ENCODE measurements at regions not wholly inside any gene's neighbourhood (a gene's known extent, or its start where the extent isn't known, plus 50 kb on each side); places are given as distances from the start of the nearest gene placed in this dataset.
"Not testable (repeated sequence)": the region's sequence is repeated elsewhere in the genome, so short reads cannot be mapped to it uniquely, and the experiment has no call there.

DNA sequence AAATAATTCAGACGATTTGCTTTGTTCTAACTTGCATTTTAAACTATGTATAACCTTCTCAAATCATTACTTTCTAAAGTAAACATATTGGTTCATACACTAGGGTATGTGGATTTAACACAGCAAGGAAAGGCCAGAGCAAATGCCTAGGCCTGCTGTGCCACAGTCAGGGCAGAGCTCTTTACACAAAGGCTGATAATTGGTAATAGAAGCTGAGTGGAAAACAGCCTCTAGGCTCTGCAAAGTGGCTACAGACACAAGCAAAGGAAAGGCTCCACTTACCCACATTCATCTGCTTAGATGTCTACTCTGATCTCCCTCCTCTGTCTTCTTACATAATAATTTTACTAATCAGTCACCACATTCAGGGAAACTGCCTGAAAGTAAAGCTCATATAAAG, 382.9 kb downstream of the OLFM4 start:
- no peak for DNase-seq

GRCh38 chr13:53415135-53415534, 386.5 kb downstream of the OLFM4 start:
- DNase-seq, result no peak

DNA sequence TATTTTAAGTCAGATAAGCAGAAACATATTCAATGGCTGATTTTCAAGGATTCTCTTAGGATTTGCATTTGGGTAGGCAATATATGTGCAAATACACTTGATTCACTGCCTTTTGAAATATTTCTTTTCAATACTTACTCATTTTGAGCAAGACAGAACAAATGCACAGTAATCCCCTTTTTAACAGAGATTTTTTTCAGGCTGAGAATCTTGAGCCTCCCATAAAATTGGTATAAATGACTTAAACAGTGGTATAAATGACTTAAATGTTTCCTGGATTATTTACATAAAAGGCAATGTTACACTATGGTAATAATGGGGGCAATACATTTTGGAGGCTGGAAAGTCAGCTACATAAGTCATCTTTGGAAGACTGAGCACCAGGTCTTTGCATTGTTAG, 389.0 kb downstream of the OLFM4 start:
- no peak for DNase-seq

GRCh38 chr13:53422415-53422814, 393.8 kb downstream of the OLFM4 start:
- no peak for DNase-seq

DNA sequence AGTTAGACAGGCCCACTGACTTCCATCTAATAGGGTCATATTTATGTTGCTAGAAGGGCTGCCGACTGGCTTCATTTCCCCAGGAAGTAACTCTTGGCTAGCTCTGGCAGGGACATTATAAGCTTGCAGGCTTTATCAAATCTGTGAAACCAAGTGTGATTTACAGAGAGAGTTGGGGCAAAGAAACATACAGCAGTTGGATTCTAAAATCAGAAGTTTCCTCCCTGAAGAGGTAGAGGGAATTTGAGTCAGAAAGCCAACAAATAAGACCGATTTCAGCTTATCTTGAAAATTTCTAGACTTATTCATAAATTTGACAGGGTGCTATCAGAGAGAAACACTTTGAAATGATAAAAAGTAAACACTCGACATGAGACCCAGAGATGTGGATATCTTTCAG, 407.8 kb downstream of the OLFM4 start:
- DNase-seq, result no peak

GRCh38 chr13:53439439-53440225, 411.0 kb downstream of the OLFM4 start:
- no peak for DNase-seq

- DNase-seq, result no peak
These were observed 414.4 kb downstream of the OLFM4 start for GRCh38 chr13:53442979-53443378.

GRCh38 chr13:53445686-53446085, 417.1 kb downstream of the OLFM4 start:
- DNase-seq, result no peak

DNA sequence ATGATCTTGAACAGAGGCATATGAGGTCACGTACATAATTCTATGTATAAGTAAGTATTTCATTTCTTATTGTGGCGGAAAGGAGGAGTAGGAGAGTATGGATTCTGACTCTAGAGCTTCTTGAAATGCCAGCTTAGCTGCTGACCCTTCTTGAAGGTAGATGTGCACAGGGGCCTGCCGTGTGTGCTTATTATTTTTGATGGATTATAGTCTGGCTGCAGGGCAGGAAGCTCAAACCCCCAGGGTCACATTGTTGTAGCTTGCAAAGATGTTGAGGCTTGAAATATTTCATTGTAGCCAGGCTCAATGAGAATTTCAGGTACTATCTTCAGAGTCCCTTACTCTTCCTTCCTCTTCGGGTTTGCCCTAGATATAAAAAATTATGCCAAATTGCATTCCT, 418.8 kb downstream of the OLFM4 start:
- DNase-seq, result no peak

- DNase-seq, result no peak
These were observed 419.2 kb downstream of the OLFM4 start for GRCh38 chr13:53447863-53448262.

- not testable (repeated sequence) for DNase-seq
These were observed 423.7 kb downstream of the OLFM4 start for GRCh38 chr13:53452263-53452808.

DNA sequence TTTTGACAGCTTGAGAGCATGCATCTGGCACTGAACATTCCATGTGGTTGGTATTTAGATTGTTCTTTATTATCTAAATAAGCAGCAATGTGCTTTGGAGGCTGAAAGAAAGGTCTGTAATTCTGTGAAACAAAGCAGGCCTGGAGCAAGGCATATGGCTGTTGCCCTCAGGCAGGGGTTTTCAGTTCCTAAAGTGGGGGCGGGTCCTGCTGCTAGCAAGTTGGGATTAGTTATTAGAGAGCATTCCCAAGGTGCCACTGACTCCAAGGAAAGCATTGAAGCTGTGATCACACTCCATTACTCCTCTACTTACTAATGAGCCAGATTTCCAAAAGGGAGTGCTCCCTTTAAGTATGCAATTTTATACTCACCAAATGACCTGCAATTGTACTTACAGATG, 432.2 kb downstream of the OLFM4 start:
- no peak for DNase-seq

- DNase-seq, result no peak
These were observed 434.5 kb downstream of the OLFM4 start for GRCh38 chr13:53463106-53463505.

DNA sequence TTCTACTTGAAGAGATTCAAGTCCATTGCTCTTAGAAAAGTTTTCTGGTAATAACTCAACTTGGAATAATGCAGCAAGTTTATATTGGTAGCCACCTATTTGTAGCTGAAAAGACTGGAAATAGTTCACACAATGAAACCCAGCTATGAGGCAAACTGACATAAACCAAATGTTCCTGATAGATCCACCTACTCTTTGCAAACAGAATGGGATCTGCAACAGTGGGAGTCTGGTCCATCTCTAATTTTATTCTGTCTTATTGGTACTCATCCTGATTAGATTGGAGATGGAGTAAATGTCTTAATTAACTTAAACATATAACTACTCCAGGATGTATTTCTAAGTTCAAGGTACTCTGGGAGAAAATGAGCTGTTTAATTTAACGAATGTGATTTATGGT, 438.0 kb downstream of the OLFM4 start:
- DNase-seq, result no peak

- DNase-seq, result no peak
These were observed 444.8 kb downstream of the OLFM4 start for GRCh38 chr13:53473397-53473796.

- no peak for DNase-seq
These were observed 446.3 kb downstream of the OLFM4 start for GRCh38 chr13:53474878-53475277.

- no peak for DNase-seq
These were observed 462.1 kb downstream of the OLFM4 start for GRCh38 chr13:53490752-53491151.

- DNase-seq, result no peak
These were observed 465.8 kb downstream of the OLFM4 start for GRCh38 chr13:53494406-53494805.

DNA sequence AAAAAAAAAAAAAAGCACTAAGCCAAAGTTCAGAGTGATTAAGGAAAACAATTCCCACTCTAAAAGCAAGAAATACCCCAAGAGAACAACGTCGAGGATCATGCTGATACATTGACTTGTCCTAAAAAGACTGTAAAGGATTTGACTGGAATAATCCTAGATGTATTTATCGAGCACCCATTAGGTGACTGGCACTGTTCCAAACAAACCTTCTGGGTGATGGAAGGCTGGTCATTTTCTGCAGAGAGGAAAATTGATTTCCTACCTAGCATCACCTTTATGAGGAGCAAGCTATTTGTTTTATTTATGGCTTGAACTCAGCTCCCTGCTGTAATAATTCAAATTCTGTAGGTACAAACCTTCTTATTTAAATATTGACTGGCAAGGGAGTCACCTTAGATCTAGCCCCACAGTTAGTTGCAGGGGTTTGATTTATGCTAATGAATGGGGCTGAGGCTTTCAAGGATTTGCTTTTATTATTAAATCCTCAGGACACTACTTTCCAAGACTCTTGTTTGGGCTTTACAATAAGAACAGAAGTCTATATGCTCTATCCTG, 471.0 kb downstream of the OLFM4 start:
- no peak for DNase-seq

GRCh38 chr13:53501387-53501786, 472.8 kb downstream of the OLFM4 start:
- no peak for DNase-seq

- DNase-seq, result no peak
These were observed 479.1 kb downstream of the OLFM4 start for GRCh38 chr13:53507741-53508140.

DNA sequence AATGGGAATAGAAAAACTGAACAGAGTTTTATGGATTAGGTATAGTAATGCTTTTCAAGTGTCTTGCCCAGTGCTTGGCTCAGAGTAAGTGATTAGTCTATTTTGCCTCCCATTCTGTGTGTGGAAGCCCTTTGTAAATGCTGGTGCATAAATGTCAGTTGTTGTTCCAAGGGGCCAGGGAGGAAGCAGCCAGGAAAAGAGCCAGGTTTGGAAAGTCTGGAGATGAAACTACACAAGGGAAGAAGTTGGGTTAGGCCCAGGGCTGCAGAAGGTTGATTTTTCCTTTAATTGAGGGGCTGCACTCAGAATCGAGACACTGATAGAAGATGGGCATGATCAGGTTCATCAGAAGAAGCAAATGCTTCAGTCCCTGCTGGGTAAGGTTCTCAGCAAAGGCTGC, 484.0 kb downstream of the OLFM4 start:
- DNase-seq, result no peak

DNA sequence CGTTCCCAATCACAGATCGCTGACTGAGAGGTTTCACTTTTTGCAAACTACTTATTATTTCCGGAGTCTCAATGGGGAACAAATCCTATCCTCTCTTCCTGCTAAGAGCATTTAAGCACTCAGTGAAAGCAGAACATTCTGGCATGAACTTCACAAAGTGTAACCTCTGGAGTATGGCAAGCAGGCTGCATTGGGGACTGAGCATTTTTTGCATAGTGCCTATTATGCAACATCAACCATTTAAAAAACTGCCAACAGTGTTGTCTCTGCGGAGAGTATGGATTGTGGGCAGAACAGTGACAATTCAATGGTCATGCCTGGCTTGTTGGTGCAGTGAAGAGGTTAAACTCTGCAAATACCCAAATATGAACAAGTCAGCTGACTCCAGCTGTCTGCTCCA, 484.6 kb downstream of the OLFM4 start:
- no peak for DNase-seq

- no peak for DNase-seq
These were observed 491.5 kb downstream of the OLFM4 start for GRCh38 chr13:53520132-53520531.

GRCh38 chr13:53522034-53522433, 493.4 kb downstream of the OLFM4 start:
- DNase-seq, result no peak
